ENCODE measurements at regions not wholly inside any gene's neighbourhood (a gene's known extent, or its start where the extent isn't known, plus 50 kb on each side); places are given as distances from the start of the nearest gene placed in this dataset.

- Histone ChIP-seq H3K4me3 (no peak overlapping the region), H3K9me3 (no peaks in the 10 kb centered on the region), H3K27ac (no peak overlapping the region), H3K4me1 (no peaks in the 10 kb centered on the region), H3K36me3 (no peaks in the 10 kb centered on the region), H3K27me3 (no peaks in the 10 kb centered on the region)
- DNase-seq: no peak
- intact Hi-C loops (cut with DNase I; ENCODE audit: low total_unique reads): no loop called here
- TF ChIP-seq, protein P1, sequence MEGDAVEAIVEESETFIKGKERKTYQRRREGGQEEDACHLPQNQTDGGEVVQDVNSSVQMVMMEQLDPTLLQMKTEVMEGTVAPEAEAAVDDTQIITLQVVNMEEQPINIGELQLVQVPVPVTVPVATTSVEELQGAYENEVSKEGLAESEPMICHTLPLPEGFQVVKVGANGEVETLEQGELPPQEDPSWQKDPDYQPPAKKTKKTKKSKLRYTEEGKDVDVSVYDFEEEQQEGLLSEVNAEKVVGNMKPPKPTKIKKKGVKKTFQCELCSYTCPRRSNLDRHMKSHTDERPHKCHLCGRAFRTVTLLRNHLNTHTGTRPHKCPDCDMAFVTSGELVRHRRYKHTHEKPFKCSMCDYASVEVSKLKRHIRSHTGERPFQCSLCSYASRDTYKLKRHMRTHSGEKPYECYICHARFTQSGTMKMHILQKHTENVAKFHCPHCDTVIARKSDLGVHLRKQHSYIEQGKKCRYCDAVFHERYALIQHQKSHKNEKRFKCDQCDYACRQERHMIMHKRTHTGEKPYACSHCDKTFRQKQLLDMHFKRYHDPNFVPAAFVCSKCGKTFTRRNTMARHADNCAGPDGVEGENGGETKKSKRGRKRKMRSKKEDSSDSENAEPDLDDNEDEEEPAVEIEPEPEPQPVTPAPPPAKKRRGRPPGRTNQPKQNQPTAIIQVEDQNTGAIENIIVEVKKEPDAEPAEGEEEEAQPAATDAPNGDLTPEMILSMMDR (IDR thresholded peaks at IDR 0.05): no peak
Measured at GRCh38 chr22:22042599-22043295, 60.2 kb upstream of the TOP3B start.

DNA sequence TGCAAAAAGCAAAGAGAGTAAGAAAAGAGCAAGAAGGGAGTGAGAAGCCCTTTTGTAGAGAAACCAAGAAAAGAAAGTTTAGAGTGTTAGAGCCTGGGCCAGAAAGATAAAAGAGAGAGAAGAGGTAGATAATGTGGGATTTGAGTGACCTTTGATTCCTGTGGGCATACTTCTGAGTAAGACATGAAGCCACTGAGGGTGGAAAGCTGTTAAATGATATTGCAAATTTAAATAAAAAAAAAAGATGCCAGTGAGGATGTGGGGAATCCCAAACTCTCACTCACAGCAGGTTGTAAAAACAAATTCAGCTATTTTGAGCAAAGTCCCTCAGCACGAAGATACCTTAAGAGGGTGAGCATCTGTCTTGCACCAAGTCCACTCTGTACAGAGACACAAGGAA is 59.4 kb upstream of the TOP3B start:
- DNase-seq: no peak
- H3K9me3 ChIP-seq: no peaks in the 10 kb centered on the region
- H3K36me3 ChIP-seq: no peaks in the 10 kb centered on the region
- intact Hi-C loops (cut with DNase I; ENCODE audit: low total_unique reads): no loop called here
- no peak overlapping the region for H3K27ac ChIP-seq
- TF ChIP-seq, protein P1 (IDR thresholded peaks at IDR 0.05): no peak
- no peaks in the 10 kb centered on the region for H3K4me1 ChIP-seq
- H3K27me3 ChIP-seq: no peaks in the 10 kb centered on the region
- H3K4me3 ChIP-seq: no peak overlapping the region

DNA sequence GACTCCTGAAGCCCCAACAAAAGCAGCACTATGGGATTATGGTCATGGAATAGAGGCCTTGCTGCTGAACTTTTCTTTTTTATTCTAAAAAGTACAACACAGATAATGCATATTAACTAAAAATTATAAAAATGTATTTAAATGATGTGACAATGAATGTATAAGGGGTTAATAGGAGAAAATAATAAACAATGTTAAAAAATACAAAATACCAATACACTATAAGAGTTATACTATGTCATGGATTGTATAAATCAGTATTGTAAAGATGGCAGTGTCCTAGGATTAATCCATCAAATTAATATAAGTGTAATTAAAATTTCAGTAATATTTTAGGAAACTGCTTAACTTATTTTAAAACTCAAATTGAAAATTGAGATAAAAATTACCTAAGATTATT is 58.3 kb upstream of the TOP3B start:
- DNase-seq: no peak
- TF ChIP-seq, protein P1 (IDR thresholded peaks at IDR 0.05): no peak
- no peak overlapping the region for H3K4me3 ChIP-seq
- H3K27ac ChIP-seq: no peak overlapping the region
- intact Hi-C loops (cut with DNase I; ENCODE audit: low total_unique reads): no loop called here
- H3K4me1 ChIP-seq: no peaks in the 10 kb centered on the region
- no peaks in the 10 kb centered on the region for H3K27me3 ChIP-seq
- no peaks in the 10 kb centered on the region for H3K36me3 ChIP-seq
- no peaks in the 10 kb centered on the region for H3K9me3 ChIP-seq

GRCh38 chr22:22040472-22040871 is 57.9 kb upstream of the TOP3B start:
- Histone ChIP-seq H3K4me3 (no peak overlapping the region), H3K27me3 (no peaks in the 10 kb centered on the region), H3K9me3 (no peaks in the 10 kb centered on the region), H3K27ac (no peak overlapping the region), H3K36me3 (no peaks in the 10 kb centered on the region), H3K4me1 (no peaks in the 10 kb centered on the region)
- TF ChIP-seq, protein P1 (IDR thresholded peaks at IDR 0.05): no peak
- no peak for DNase-seq
- intact Hi-C loops (cut with DNase I; ENCODE audit: low total_unique reads): no loop called here

DNA sequence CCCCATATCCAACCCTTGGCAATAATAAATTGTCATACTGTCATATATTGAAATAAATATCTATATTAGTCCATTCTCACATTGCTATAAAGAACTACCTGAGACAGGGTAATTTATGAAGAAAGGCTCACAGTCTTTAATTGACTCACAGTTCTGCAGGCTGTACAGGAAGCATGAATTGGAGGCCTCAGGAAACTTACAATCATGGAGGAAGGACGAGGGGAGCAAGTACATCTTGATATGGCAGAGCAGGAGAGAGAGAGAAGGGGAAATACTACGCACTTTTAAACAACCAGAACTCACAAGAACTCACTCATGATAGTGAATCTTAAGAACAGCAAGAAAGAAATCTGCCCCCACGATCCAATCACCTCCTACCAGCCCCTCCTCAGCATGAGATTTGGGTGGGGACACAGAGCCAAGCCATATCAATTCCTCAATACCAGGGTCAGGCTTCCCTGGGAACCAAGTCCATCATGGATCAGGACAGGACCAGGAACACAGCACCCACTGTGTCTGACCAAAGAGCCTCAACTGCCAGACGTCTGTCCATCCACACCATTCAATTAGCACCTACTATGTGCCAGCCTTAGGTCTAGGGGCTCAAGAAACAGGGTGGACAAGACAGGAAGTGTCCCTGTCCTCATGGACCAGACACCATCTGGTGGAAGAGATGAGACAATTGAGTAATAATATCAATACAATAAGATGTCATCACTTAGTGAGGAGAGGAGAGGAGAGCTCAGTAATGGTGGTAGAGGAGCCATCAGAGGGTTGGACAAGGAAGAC is 56.9 kb upstream of the TOP3B start:
- H3K36me3 ChIP-seq: no peaks in the 10 kb centered on the region
- H3K4me1 ChIP-seq: no peaks in the 10 kb centered on the region
- no peaks in the 10 kb centered on the region for H3K9me3 ChIP-seq
- no peak overlapping the region for H3K4me3 ChIP-seq
- intact Hi-C loops (cut with DNase I; ENCODE audit: low total_unique reads): no loop called here
- H3K27ac ChIP-seq: no peak overlapping the region
- TF ChIP-seq, protein P1 (IDR thresholded peaks at IDR 0.05): no peak
- no peak for DNase-seq
- H3K27me3 ChIP-seq: no peaks in the 10 kb centered on the region
